ENCODE measurements at regions not wholly inside any gene's neighbourhood (a gene's known extent, or its start where the extent isn't known, plus 50 kb on each side); places are given as distances from the start of the nearest gene placed in this dataset.

DNA sequence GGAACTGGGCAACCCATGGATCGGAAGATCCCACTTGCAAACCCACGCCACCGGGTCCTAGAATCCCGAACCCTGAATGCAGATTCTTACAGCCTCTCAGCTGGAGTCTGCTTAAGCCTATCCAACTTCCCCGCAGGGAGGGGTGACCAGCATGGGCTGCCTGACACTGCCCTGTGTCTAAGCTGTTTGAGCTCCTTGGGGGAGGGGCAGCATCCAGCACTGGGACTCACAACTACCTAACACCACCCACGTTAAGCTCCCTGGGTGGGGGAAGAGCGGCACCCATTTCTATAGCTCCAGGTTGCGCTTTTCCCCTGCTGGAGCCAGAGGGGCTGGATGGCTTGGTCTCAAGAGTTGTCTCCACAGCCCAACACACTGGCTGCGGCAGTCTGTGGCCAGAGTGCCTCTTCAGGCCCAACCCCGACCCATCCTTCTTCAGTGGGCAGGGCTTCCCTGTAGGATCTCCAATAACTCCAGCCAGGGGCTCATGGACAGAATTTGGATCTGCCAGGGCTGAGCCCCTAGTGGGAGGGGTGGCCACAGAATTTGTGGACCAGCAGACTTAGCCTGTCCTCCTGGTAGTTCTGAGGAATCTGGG lies 649.2 kb downstream of the TUSC7 start:
- H3K27me3 ChIP-seq (ENCODE audit: low read depth, low read length) = no peaks in the 10 kb centered on the region
- H3K4me2 ChIP-seq (ENCODE audit: low read length) = no peak overlapping the region
- no peak overlapping the region for H3K27ac ChIP-seq (ENCODE audit: low read length)
- no peak overlapping the region for H3K4me3 ChIP-seq (ENCODE audit: low read length)
- no peak overlapping the region for H3K9ac ChIP-seq (ENCODE audit: low read length)
- H4K20me1 ChIP-seq (ENCODE audit: insufficient read depth, low read length) = no peaks in the 10 kb centered on the region
- H2AFZ ChIP-seq (ENCODE audit: low read depth, low read length) = no peak overlapping the region
- no peak for TF ChIP-seq EZH2phosphoT487 (IDR thresholded peaks at IDR 0.05; ENCODE audit: low read depth)
- TF ChIP-seq, protein P1, sequence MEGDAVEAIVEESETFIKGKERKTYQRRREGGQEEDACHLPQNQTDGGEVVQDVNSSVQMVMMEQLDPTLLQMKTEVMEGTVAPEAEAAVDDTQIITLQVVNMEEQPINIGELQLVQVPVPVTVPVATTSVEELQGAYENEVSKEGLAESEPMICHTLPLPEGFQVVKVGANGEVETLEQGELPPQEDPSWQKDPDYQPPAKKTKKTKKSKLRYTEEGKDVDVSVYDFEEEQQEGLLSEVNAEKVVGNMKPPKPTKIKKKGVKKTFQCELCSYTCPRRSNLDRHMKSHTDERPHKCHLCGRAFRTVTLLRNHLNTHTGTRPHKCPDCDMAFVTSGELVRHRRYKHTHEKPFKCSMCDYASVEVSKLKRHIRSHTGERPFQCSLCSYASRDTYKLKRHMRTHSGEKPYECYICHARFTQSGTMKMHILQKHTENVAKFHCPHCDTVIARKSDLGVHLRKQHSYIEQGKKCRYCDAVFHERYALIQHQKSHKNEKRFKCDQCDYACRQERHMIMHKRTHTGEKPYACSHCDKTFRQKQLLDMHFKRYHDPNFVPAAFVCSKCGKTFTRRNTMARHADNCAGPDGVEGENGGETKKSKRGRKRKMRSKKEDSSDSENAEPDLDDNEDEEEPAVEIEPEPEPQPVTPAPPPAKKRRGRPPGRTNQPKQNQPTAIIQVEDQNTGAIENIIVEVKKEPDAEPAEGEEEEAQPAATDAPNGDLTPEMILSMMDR (IDR thresholded peaks at IDR 0.05; ENCODE audit: low read depth, low read length) = no peak
- no peaks in the 10 kb centered on the region for H3K36me3 ChIP-seq (replicated peaks; ENCODE audit: low read depth, low read length)
- no peaks in the 10 kb centered on the region for H3K9me3 ChIP-seq (ENCODE audit: insufficient read depth, low read length)
- no peaks in the 10 kb centered on the region for H3K4me1 ChIP-seq (ENCODE audit: low read length)
- no peaks in the 10 kb centered on the region for H3K79me2 ChIP-seq (ENCODE audit: low read length)

DNA sequence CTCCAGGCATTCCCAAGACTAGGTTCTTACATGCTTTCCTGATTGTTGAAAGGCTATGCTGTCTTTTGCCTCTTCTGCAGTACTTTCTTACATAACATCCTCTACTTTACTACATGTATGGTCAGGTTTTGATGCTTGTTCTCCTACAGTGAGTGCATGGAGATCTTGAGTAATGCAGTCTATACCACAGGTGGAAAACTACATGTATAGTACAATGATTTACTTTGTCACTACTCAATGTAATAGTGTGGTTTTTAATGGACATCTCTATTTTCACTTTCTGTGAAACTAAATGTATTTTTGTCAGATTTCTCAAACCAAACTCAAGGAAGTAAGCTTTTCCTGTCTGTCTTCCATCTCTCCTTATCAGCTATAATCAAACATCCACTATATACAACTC lies 657.0 kb downstream of the TUSC7 start:
- Histone ChIP-seq H3K36me3 (replicated peaks; ENCODE audit: low read depth, low read length) (no peaks in the 10 kb centered on the region), H4K20me1 (ENCODE audit: insufficient read depth, low read length) (no peaks in the 10 kb centered on the region), H3K9me3 (ENCODE audit: insufficient read depth, low read length) (no peaks in the 10 kb centered on the region), H3K9ac (ENCODE audit: low read length) (no peak overlapping the region), H3K79me2 (ENCODE audit: low read length) (no peaks in the 10 kb centered on the region), H3K4me1 (ENCODE audit: low read length) (peaks cover 3% of the 10 kb centered on the region; the same call in 1 of the 2 replicates), H3K4me3 (ENCODE audit: low read length) (no peak overlapping the region), H3K27me3 (ENCODE audit: low read depth, low read length) (no peaks in the 10 kb centered on the region), H2AFZ (ENCODE audit: low read depth, low read length) (no peak overlapping the region), H3K4me2 (ENCODE audit: low read length) (no peak overlapping the region), H3K27ac (ENCODE audit: low read length) (no peak overlapping the region)
- TF ChIP-seq, protein P1 (IDR thresholded peaks at IDR 0.05; ENCODE audit: low read depth, low read length) = no peak
- no peak for TF ChIP-seq EZH2phosphoT487 (IDR thresholded peaks at IDR 0.05; ENCODE audit: low read depth)

DNA sequence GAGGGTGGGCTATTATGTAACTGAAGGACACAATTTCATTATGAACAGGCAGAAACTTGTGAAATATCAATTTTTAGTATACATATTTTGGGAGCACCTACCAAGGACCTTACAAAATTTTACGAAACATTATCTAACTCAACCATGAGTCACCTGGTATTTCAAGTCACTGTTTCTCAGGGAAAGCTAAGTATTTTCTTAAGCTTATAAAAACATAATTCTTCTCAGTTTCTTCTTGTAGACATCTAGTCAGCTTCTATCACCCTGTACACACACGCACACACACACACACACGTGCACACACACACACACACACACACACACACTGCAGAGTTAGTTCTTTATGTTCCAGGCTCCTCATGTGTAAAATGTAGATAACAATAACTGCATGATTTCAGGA lies 658.3 kb downstream of the TUSC7 start:
- Histone ChIP-seq H3K4me2 (ENCODE audit: low read length) (no peak overlapping the region), H3K9me3 (ENCODE audit: insufficient read depth, low read length) (no peaks in the 10 kb centered on the region), H2AFZ (ENCODE audit: low read depth, low read length) (no peak overlapping the region), H3K4me3 (ENCODE audit: low read length) (no peak overlapping the region), H3K36me3 (replicated peaks; ENCODE audit: low read depth, low read length) (no peaks in the 10 kb centered on the region), H3K9ac (ENCODE audit: low read length) (no peak overlapping the region), H3K27ac (ENCODE audit: low read length) (no peak overlapping the region), H3K27me3 (ENCODE audit: low read depth, low read length) (no peaks in the 10 kb centered on the region), H3K79me2 (ENCODE audit: low read length) (no peaks in the 10 kb centered on the region), H4K20me1 (ENCODE audit: insufficient read depth, low read length) (no peaks in the 10 kb centered on the region), H3K4me1 (ENCODE audit: low read length) (peaks cover 3% of the 10 kb centered on the region; the same call in 1 of the 2 replicates)
- TF ChIP-seq EZH2phosphoT487 (IDR thresholded peaks at IDR 0.05; ENCODE audit: low read depth) = no peak
- TF ChIP-seq, protein P1 (IDR thresholded peaks at IDR 0.05; ENCODE audit: low read depth, low read length) = no peak

DNA sequence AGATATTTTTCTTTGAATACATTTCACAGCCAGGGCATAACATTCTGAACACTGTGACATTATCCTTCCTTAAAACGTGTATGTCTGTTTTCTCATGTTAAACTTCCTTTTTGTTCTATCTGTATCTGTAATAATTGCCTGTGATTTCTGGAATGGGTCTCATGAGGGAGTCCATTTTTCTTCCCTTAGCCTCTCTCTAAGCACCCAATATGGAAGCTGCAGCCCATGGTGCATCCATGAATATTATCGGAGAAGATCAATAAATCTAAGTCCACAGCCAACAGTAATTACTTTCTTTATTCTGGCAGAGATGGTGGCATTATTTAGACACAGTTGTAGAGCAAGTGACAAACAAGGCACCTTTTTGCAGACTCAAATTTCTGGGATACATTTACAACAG lies 671.1 kb downstream of the TUSC7 start:
- no peak overlapping the region for H3K4me2 ChIP-seq (ENCODE audit: low read length)
- no peaks in the 10 kb centered on the region for H3K36me3 ChIP-seq (replicated peaks; ENCODE audit: low read depth, low read length)
- H3K9me3 ChIP-seq (ENCODE audit: insufficient read depth, low read length) = no peaks in the 10 kb centered on the region
- no peak overlapping the region for H3K4me3 ChIP-seq (ENCODE audit: low read length)
- H3K4me1 ChIP-seq (ENCODE audit: low read length) = no peaks in the 10 kb centered on the region
- H3K9ac ChIP-seq (ENCODE audit: low read length) = no peak overlapping the region
- no peak for TF ChIP-seq EZH2phosphoT487 (IDR thresholded peaks at IDR 0.05; ENCODE audit: low read depth)
- TF ChIP-seq, protein P1 (IDR thresholded peaks at IDR 0.05; ENCODE audit: low read depth, low read length) = no peak
- H3K27me3 ChIP-seq (ENCODE audit: low read depth, low read length) = no peaks in the 10 kb centered on the region
- no peaks in the 10 kb centered on the region for H4K20me1 ChIP-seq (ENCODE audit: insufficient read depth, low read length)
- no peak overlapping the region for H3K27ac ChIP-seq (ENCODE audit: low read length)
- no peaks in the 10 kb centered on the region for H3K79me2 ChIP-seq (ENCODE audit: low read length)
- H2AFZ ChIP-seq (ENCODE audit: low read depth, low read length) = no peak overlapping the region

Measured in OCI-LY3 (cell line).